ENCODE measurements at regions not wholly inside any gene's neighbourhood (a gene's known extent, or its start where the extent isn't known, plus 50 kb on each side); places are given as distances from the start of the nearest gene placed in this dataset.

DNA sequence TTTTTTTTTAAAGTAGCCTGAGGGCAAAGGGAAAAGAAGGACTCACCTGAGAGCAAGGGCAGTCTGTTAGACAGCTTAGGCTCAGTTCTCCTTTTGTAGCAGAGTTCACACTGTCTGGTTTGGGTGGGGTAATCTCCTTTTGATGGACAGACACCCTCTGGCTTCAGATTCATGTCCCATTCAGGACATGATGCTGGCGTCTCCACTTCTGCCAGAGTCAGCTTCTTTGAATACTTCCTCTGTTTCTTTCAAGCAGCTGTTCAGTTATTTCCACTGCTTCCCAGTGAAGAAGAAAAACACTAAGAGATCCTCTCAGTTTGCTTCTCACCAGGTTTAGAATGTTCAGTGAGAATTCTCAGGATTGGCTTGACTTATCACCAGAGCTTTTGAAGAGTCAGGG is 79.0 kb upstream of the HSD17B12 start:
- no peak for TF ChIP-seq POLR2A (IDR thresholded peaks at IDR 0.05)
- TF ChIP-seq, protein P1, sequence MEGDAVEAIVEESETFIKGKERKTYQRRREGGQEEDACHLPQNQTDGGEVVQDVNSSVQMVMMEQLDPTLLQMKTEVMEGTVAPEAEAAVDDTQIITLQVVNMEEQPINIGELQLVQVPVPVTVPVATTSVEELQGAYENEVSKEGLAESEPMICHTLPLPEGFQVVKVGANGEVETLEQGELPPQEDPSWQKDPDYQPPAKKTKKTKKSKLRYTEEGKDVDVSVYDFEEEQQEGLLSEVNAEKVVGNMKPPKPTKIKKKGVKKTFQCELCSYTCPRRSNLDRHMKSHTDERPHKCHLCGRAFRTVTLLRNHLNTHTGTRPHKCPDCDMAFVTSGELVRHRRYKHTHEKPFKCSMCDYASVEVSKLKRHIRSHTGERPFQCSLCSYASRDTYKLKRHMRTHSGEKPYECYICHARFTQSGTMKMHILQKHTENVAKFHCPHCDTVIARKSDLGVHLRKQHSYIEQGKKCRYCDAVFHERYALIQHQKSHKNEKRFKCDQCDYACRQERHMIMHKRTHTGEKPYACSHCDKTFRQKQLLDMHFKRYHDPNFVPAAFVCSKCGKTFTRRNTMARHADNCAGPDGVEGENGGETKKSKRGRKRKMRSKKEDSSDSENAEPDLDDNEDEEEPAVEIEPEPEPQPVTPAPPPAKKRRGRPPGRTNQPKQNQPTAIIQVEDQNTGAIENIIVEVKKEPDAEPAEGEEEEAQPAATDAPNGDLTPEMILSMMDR (IDR thresholded peaks at IDR 0.05) = no peak
- intact Hi-C loops (cut with DNase I; ENCODE audit: low total_unique reads) = no loop called here
- no peak for DNase-seq
- no peaks in the 10 kb centered on the region for H3K27me3 ChIP-seq
- H3K4me3 ChIP-seq = no peak overlapping the region
- WGBS, 2 donors = 71 to 79% methylated on average over 1 of the region's 1 CpG
- H3K4me1 ChIP-seq = no peaks in the 10 kb centered on the region
- H3K27ac ChIP-seq = no peak overlapping the region
- no peaks in the 10 kb centered on the region for H3K36me3 ChIP-seq (ENCODE audit: low read depth, missing control alignments)
- no peaks in the 10 kb centered on the region for H3K9me3 ChIP-seq

DNA sequence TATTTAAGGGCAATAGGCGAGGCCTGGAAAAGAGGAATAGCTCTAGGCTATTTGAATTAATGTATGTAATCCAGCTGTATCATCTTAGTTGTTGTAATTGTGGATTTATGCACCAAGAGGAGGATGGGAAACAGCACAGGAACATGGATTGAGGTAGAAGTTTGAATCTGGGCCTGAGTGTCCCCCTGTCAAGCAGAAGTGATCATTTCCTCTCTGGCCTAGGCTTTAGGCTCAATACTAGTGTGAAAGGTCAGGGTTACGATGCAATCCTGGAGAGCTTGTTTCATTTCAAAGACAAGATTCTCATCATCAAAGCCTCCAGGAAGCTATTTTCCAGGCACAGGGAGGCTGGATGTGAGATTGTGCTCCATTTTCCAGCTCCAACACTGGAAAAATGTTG is 77.9 kb upstream of the HSD17B12 start:
- no peaks in the 10 kb centered on the region for H3K27me3 ChIP-seq
- intact Hi-C loops (cut with DNase I; ENCODE audit: low total_unique reads) = no loop called here
- no peak overlapping the region for H3K4me3 ChIP-seq
- TF ChIP-seq, protein P1 (IDR thresholded peaks at IDR 0.05) = no peak
- no peak for TF ChIP-seq POLR2A (IDR thresholded peaks at IDR 0.05)
- H3K4me1 ChIP-seq = no peaks in the 10 kb centered on the region
- DNase-seq = no peak
- 90 to 92% methylated on average over 2 of the region's 2 CpGs for WGBS, 2 donors
- no peaks in the 10 kb centered on the region for H3K9me3 ChIP-seq
- no peaks in the 10 kb centered on the region for H3K36me3 ChIP-seq (ENCODE audit: low read depth, missing control alignments)
- no peak overlapping the region for H3K27ac ChIP-seq

DNA sequence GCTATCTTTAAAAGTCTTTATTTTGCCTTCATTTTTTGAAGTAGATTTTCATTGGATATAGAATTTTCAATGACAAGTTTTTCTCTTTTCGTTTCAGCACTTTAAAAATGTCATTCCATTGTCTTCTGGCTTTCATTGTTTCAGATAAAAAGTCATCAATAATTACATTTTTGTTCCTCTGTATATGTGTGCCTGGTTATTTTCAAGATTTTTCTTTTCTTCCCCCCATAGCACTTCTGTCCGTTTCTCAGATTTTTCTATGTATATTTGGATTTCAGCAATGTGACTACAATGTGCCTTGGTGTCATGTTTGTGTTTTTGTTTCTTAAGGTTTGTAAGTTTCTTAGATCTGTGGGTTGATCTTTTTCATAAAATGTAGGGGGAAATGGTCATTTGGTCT is 66.3 kb upstream of the HSD17B12 start:
- TF ChIP-seq, protein P1 (IDR thresholded peaks at IDR 0.05) = no peak
- TF ChIP-seq POLR2A (IDR thresholded peaks at IDR 0.05) = no peak
- intact Hi-C loops (cut with DNase I; ENCODE audit: low total_unique reads) = no loop called here
- Histone ChIP-seq H3K4me1 (no peaks in the 10 kb centered on the region), H3K36me3 (ENCODE audit: low read depth, missing control alignments) (no peaks in the 10 kb centered on the region), H3K4me3 (no peak overlapping the region), H3K27me3 (no peaks in the 10 kb centered on the region), H3K9me3 (no peaks in the 10 kb centered on the region), H3K27ac (no peak overlapping the region)
- no peak for DNase-seq
- 85 to 89% methylated on average over 2 of the region's 2 CpGs for WGBS, 2 donors

DNA sequence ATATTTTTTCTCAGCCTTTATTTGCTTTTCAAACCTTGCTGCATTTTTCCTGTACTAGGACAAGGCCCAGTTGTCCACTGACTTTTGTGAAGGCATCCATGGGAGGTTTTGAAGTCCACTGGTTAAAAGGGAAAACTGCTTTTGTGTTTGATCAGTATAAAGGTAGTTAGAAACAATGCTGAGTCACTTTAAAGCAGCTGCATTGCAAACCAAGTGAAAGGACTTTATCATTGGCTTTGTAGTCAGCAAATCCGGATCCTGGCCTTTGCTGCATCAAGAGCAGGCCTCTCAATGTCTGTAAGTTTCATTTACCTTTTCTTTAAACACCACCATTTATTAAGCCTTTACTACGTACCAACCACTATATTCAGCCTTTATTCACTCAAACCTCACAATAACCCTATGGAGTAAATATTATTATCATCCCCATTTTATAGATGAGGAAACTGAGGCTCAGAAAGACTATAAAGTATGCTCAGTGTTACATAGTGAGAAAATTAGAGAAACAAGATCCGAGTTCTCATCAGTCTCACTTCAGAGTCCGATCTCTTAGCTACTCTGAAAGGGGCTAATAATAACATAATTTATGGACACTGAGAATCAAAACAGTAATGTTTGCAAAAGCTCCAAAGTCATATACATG is 60.6 kb upstream of the HSD17B12 start:
- no peaks in the 10 kb centered on the region for H3K27me3 ChIP-seq
- no peak overlapping the region for H3K27ac ChIP-seq
- 90 to 91% methylated on average over 4 of the region's 4 CpGs for WGBS, 2 donors
- DNase-seq = no peak
- H3K4me1 ChIP-seq = no peaks in the 10 kb centered on the region
- no peak overlapping the region for H3K4me3 ChIP-seq
- no peak for TF ChIP-seq POLR2A (IDR thresholded peaks at IDR 0.05)
- TF ChIP-seq, protein P1 (IDR thresholded peaks at IDR 0.05) = no peak
- intact Hi-C loops (cut with DNase I; ENCODE audit: low total_unique reads) = no loop called here
- H3K36me3 ChIP-seq (ENCODE audit: low read depth, missing control alignments) = no peaks in the 10 kb centered on the region
- H3K9me3 ChIP-seq = no peaks in the 10 kb centered on the region

DNA sequence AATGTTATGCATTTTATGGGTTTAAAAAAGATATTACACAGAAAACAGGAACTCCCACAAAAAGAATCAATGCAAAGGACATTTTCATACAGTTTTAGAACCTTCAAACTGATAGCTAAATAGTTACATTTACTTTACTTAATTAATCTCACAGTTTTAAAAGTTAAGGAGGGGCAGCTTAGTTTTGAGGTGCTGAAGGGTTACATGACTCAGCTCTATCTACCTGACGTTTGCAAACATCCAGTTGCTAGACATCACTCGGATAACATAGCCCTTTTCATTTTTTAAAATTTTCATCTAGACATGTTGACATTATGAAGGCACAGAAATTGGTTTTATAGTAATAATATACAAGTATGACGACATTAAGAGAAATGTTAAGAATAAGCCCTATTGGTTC is 53.7 kb upstream of the HSD17B12 start:
- 75% methylated on average over 3 of the region's 3 CpGs for WGBS, 2 donors
- intact Hi-C loops (cut with DNase I; ENCODE audit: low total_unique reads) = no loop called here
- H3K36me3 ChIP-seq (ENCODE audit: low read depth, missing control alignments) = no peaks in the 10 kb centered on the region
- H3K4me1 ChIP-seq = no peaks in the 10 kb centered on the region
- H3K4me3 ChIP-seq = no peak overlapping the region
- TF ChIP-seq POLR2A (IDR thresholded peaks at IDR 0.05) = no peak
- TF ChIP-seq, protein P1 (IDR thresholded peaks at IDR 0.05) = no peak
- H3K27ac ChIP-seq = no peak overlapping the region
- no peaks in the 10 kb centered on the region for H3K9me3 ChIP-seq
- no peak for DNase-seq
- H3K27me3 ChIP-seq = no peaks in the 10 kb centered on the region

All from testis (tissue), 2 donors.